ENCODE measurements at regions not wholly inside any gene's neighbourhood (a gene's known extent, or its start where the extent isn't known, plus 50 kb on each side); places are given as distances from the start of the nearest gene placed in this dataset.

DNA sequence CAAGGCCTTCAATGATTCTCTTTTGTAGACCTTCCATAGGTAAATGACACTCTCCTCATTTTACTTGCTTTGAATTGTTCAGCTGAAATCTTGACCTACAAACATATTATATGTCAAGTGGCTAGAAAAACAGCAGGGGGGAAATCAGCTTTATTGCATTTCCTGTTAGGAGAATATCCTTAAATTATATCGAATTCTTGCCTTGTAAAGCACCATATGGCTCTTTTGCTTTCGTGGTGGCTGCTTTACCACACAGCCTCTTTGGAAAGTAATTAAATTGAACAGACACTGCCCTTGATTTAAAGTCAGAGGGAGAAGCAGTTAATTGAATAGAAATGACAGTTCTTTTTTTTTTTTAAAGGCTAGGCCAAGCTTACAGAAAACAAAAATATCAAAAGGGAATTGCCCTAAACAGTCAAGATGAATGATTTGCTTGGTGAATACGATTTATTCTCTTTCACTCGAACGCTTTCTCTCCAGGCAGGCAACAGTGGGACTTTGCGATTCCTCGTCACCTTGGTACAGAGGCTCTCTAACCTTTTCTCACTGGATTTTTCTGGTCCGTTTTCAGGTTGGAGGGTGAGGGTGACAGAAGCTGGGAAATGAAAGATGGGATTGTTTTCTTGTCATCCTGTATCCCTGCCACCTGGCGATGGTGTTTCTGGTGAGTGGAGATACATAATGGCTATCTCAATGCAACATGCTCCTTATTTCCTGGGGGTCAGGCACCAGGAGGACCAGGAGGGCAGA lies 126.0 kb downstream of the GATA3 start:
- no peaks in the 10 kb centered on the region for H3K27me3 ChIP-seq (ENCODE audit: control insufficient read depth, insufficient read depth, low read length)
- intact Hi-C loops (cut with DNase I): no loop called here
- no peak overlapping the region for H3K4me3 ChIP-seq (ENCODE audit: low read length in 3 of 3)
- no peaks in the 10 kb centered on the region for H3K36me3 ChIP-seq (ENCODE audit: control insufficient read depth in 2 of 3, insufficient read depth in 3 of 3, low read length in 3 of 3)
- DNase-seq (peak in 2 of 5 donors; percentile 26 to 50), FAIRE-seq (no peak)
- no peaks in the 10 kb centered on the region for H3K9me3 ChIP-seq (ENCODE audit: control insufficient read depth in 2 of 3, insufficient read depth in 1 of 3, low read length in 3 of 3)
- no peaks in the 10 kb centered on the region for H3K4me1 ChIP-seq (ENCODE audit: control insufficient read depth in 2 of 3, insufficient read depth in 2 of 3, low read depth in 1 of 3, low read length in 3 of 3)
- TF ChIP-seq, protein P1, sequence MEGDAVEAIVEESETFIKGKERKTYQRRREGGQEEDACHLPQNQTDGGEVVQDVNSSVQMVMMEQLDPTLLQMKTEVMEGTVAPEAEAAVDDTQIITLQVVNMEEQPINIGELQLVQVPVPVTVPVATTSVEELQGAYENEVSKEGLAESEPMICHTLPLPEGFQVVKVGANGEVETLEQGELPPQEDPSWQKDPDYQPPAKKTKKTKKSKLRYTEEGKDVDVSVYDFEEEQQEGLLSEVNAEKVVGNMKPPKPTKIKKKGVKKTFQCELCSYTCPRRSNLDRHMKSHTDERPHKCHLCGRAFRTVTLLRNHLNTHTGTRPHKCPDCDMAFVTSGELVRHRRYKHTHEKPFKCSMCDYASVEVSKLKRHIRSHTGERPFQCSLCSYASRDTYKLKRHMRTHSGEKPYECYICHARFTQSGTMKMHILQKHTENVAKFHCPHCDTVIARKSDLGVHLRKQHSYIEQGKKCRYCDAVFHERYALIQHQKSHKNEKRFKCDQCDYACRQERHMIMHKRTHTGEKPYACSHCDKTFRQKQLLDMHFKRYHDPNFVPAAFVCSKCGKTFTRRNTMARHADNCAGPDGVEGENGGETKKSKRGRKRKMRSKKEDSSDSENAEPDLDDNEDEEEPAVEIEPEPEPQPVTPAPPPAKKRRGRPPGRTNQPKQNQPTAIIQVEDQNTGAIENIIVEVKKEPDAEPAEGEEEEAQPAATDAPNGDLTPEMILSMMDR (IDR thresholded peaks at IDR 0.05; ENCODE audit: borderline replicate concordance, extremely low read depth, insufficient read depth): no peak
- H3K27ac ChIP-seq (ENCODE audit: low read depth in 2 of 2, low read length in 2 of 2): no peak overlapping the region
- H3K9ac ChIP-seq (ENCODE audit: low read length in 3 of 3): no peak overlapping the region

DNA sequence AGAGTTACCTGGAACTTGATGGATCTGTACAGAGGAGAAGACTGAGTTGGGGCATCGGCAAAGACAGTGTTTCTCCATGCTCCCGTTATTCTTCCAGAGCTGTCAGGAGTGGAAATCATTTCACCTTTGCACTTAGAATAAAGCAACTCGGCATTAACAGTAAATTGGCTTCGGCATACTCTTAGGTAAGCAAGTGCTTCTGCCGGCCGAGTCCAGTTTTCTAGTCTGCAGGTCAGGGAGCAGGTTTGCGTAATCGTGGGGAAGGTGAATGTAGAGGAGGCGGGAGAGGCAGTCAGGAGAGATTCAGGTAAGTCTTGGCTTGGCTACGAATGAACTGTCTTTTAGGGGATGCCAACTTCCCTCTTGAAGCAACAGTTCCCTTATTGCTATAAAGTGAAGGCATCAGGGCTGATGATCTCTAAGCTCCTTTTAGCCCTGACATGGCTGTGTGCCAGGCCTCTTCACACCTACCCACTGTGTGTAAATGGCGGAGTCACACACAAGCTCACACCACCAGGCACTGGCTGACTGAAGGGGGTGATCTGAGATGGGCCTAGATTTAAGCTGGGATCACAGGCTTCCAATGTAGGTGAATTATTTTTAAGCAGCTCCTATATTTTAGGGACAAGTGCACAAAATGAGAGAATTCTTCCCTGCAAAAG lies 127.1 kb downstream of the GATA3 start:
- no peak for DNase-seq
- Histone ChIP-seq H3K27me3 (ENCODE audit: control insufficient read depth, insufficient read depth, low read length) (no peaks in the 10 kb centered on the region), H3K4me3 (ENCODE audit: low read length in 3 of 3) (no peak overlapping the region), H3K9me3 (ENCODE audit: control insufficient read depth in 2 of 3, insufficient read depth in 1 of 3, low read length in 3 of 3) (no peaks in the 10 kb centered on the region), H3K4me1 (ENCODE audit: control insufficient read depth in 2 of 3, insufficient read depth in 2 of 3, low read depth in 1 of 3, low read length in 3 of 3) (no peaks in the 10 kb centered on the region), H3K36me3 (ENCODE audit: control insufficient read depth in 2 of 3, insufficient read depth in 3 of 3, low read length in 3 of 3) (no peaks in the 10 kb centered on the region), H3K27ac (ENCODE audit: low read depth in 2 of 2, low read length in 2 of 2) (no peak overlapping the region), H3K9ac (ENCODE audit: low read length in 3 of 3) (no peak overlapping the region)
- TF ChIP-seq, protein P1 (IDR thresholded peaks at IDR 0.05; ENCODE audit: borderline replicate concordance, extremely low read depth, insufficient read depth): no peak
- intact Hi-C loops (cut with DNase I): no loop called here
- no peak for FAIRE-seq

DNA sequence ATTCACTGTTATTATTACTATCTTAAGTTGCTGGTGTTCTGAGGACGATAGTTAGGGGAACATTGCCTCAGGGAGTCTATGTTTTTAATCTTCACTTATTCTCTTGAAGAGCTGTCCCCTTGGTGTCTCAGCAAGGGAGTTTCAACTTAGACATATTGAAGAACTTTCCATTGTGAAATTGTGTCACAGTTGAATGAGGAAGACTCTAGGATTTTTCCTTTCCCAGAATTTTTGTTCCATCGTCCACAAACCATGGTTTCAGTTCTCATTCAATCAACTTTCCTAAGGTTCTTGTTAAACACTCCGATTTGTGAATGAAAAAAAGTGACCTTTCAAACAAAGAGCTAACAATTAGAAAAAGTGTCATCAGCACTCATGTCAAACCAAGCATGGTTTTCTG lies 128.3 kb downstream of the GATA3 start:
- FAIRE-seq: no peak
- intact Hi-C loops (cut with DNase I): no loop called here
- H3K36me3 ChIP-seq (ENCODE audit: control insufficient read depth in 2 of 3, insufficient read depth in 3 of 3, low read length in 3 of 3): no peaks in the 10 kb centered on the region
- no peaks in the 10 kb centered on the region for H3K9me3 ChIP-seq (ENCODE audit: control insufficient read depth in 2 of 3, insufficient read depth in 1 of 3, low read length in 3 of 3)
- no peaks in the 10 kb centered on the region for H3K27me3 ChIP-seq (ENCODE audit: control insufficient read depth, insufficient read depth, low read length)
- no peak overlapping the region for H3K9ac ChIP-seq (ENCODE audit: low read length in 3 of 3)
- no peak overlapping the region for H3K4me3 ChIP-seq (ENCODE audit: low read length in 3 of 3)
- TF ChIP-seq, protein P1 (IDR thresholded peaks at IDR 0.05; ENCODE audit: borderline replicate concordance, extremely low read depth, insufficient read depth): no peak
- no peak for DNase-seq
- H3K27ac ChIP-seq (ENCODE audit: low read depth in 2 of 2, low read length in 2 of 2): no peak overlapping the region
- no peaks in the 10 kb centered on the region for H3K4me1 ChIP-seq (ENCODE audit: control insufficient read depth in 2 of 3, insufficient read depth in 2 of 3, low read depth in 1 of 3, low read length in 3 of 3)

Measured in kidney (tissue), 13 donors.